ENCODE measurements at regions not wholly inside any gene's neighbourhood (a gene's known extent, or its start where the extent isn't known, plus 50 kb on each side); places are given as distances from the start of the nearest gene placed in this dataset.
"Not testable (repeated sequence)": the region's sequence is repeated elsewhere in the genome, so short reads cannot be mapped to it uniquely, and the experiment has no call there.

DNA sequence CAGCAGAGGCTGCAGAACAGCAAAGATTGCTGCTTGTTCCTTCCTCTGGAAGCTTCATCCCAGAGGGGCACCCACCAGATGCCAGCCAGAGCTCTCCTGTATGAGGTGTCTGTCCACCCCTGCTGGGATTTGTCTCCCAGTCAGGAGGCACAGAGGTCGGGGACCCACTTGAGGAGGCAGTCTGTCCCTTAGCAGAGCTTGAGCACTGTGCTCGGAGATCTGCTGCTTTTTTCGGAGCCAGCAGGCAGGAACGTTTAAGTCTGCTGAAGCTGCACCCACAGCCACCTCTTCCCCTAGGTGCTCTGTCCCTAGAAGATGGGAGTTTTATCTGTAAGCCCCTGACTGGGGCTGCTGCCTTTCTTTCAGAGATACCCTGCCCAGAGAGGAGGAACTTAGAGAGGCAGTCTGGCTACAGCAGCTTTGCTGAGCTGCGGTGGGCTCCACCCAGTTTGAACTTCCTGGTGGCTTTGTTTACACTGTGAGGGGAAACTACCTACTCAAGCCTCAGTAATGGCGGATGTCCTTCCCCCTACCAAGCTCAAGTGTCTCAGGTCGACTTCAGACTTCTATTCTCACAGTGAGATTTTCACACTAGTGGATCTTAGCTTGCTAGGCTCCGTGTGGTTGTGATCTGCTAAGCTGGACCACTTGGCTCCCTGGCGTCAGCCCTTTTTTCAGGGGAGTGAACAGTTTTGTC is 101.8 kb upstream of the GLRA1 start:
- not testable (repeated sequence) for DNase-seq

DNA sequence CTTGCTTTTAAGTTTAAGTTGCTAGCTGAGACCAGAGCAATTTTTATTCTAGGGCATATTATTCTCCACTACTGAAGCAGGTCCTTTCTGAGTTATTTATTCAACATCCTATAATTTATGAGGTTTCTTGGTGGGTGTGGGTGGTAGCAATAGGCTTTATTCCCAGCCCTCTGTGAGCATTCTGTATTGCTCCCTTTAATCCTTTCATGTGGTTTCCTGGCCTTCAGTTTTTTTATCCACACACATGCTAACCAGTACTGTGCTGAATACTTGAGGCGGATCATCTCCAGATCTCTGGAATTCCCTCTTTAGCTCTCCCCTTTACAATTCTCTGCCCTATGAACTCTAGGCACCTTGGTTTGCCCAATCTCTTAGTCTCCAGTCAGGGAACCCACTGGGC is 91.8 kb upstream of the GLRA1 start:
- DNase-seq: no peak

DNA sequence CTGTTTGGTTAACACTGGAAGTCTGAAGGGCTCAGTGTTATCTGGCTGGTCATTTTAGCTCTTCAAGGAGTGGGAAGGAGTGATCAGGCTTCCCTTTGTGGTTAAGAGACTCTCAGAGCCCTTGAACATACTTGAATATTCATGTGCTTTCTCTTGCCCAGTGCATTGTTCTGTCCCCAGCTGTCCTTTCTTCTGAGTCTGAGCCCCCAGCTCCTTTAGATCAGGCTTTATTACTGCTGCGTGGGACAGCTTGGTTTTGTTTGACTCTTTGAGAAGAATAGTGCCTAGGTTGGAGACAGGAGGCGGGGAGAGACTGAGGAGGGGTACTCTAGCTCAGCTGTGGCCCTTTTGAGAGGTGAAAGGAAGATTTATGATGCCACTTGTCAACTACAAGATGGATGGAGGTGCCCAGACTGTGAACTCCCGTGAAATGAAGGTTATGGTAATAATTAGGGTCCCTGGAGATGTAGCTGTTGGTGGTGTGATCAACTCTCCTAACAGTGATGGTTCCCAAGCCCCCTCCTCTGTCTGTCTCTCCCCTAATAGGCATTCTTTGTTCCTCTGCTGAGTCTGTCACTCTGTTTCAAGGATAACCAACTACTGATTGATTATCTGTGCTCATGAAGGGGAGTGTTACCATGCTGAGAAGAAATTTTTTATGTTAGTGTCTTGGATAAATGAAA is 83.1 kb upstream of the GLRA1 start:
- peak; percentile 40 for DNase-seq

DNA sequence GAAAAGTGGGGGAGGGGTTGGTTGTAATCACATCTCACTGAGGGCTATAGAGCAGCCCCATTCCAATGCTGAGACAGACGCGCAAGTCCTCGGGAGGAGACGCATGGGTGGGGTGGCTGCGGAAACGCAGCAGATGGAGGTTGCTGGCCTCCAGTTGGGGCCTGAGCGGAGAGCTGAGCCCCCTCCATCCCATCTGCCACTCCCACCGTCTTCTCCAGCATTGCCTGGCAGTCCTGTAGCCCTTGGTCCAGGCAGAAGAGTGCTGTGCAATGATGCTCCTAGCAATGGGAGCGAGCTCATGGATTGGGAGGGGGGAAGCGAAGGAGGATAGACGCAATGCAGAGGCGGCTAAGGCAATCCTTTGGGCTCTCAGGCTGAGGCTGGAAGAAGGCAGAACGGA is 79.4 kb upstream of the GLRA1 start:
- DNase-seq: no peak

Data from eye (tissue), 1 donor.